GM13976 (cell line): ENCODE measurements at regions not wholly inside any gene's neighbourhood (a gene's known extent, or its start where the extent isn't known, plus 50 kb on each side); places are given as distances from the start of the nearest gene placed in this dataset.
"Not testable (repeated sequence)": the region's sequence is repeated elsewhere in the genome, so short reads cannot be mapped to it uniquely, and the experiment has no call there.

Source experiments
- DNase-seq: peaks from one replicate; pipeline ENCODE4 v3.0.0; 2012; ENCODE audit warnings: low spot score
- in situ Hi-C: fragments of 300-500 bp; cut with MboI; formaldehyde crosslinking; loops from one replicate; pipeline ENCODE4 v1.12.0; 2022; ENCODE audit warnings: low sequenced_read_pairs, mixed read lengths, inconsistent platforms; ENCODE audit not compliant: unreplicated experiment
- TF ChIP-seq, protein P1 (sequence below): IDR thresholded peaks from 2 replicates; pipeline ENCODE4 v1.5.1; 2012; ENCODE audit warnings: borderline replicate concordance, mild to moderate bottlenecking; ENCODE audit not compliant: insufficient read depth; ENCODE audit errors: extremely low read depth, missing control alignments, control extremely low read depth

- TF ChIP-seq, protein P1, sequence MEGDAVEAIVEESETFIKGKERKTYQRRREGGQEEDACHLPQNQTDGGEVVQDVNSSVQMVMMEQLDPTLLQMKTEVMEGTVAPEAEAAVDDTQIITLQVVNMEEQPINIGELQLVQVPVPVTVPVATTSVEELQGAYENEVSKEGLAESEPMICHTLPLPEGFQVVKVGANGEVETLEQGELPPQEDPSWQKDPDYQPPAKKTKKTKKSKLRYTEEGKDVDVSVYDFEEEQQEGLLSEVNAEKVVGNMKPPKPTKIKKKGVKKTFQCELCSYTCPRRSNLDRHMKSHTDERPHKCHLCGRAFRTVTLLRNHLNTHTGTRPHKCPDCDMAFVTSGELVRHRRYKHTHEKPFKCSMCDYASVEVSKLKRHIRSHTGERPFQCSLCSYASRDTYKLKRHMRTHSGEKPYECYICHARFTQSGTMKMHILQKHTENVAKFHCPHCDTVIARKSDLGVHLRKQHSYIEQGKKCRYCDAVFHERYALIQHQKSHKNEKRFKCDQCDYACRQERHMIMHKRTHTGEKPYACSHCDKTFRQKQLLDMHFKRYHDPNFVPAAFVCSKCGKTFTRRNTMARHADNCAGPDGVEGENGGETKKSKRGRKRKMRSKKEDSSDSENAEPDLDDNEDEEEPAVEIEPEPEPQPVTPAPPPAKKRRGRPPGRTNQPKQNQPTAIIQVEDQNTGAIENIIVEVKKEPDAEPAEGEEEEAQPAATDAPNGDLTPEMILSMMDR = peak; percentile 9
- DNase-seq = peak; percentile 30
- in situ Hi-C loops = no loop called here
These were observed 149.8 kb downstream of the XPNPEP1 start for GRCh38 chr10:109773288-109774120.

DNA sequence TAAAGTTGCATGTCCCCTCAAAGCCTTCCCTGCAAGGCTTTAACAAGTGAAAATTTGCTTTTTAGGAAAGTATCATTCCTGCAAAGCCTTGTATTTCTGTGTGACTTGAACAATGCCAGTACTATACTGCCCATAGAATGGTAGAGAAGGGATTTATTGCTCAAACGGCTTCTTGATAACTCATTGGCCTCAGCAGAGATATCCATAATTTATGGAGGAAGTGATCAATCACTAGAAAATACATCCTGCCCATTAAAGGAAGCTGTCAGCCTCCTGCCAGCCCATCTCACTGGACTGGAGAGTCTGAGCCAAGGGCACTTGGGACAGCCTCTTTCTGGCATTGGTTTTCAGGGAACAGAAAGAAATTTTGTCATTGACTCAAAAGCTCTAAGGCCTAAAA is 152.6 kb downstream of the XPNPEP1 start:
- TF ChIP-seq, protein P1 = no peak
- no peak for DNase-seq
- in situ Hi-C loops = no loop called here

DNA sequence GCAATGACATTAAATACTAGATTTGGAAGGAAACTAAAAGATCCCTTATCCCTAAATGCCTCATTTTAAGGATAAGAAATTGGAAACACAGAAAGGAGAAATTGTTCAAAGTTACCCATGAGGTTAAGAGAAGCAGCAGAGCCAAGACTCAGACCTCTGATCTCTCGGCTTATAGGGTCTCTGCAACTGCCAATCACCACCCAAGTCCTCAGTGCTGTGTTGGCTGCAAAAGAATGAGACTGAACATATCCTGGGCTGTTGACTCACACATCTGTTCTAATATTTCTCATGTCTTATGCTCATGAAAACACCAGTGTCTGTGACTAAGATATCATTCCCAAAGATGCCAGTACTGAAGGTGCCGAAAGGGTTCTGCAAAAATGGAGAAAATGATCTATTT is 153.3 kb downstream of the XPNPEP1 start:
- TF ChIP-seq, protein P1 = no peak
- DNase-seq = no peak
- in situ Hi-C loops = no loop called here

DNA sequence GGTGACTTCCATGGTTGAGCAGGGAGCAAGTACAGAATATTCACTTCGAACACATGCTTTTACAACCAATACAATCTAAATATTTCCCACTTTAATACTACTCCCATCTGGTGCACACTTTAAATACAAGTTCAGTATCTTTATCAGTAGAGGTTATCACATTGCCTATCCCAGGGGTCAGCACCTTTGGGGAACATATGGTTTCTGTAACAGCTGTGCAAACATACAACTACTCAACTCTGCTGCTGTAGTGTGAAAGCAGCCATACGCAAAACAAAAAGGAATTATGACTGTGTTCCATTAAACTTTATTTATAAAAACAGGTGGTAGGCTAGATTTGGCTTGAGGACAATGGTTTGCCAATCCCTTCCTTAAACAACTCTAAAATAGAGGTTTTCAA is 157.5 kb downstream of the XPNPEP1 start:
- in situ Hi-C loops = no loop called here
- TF ChIP-seq, protein P1 = no peak
- DNase-seq = no peak

DNA sequence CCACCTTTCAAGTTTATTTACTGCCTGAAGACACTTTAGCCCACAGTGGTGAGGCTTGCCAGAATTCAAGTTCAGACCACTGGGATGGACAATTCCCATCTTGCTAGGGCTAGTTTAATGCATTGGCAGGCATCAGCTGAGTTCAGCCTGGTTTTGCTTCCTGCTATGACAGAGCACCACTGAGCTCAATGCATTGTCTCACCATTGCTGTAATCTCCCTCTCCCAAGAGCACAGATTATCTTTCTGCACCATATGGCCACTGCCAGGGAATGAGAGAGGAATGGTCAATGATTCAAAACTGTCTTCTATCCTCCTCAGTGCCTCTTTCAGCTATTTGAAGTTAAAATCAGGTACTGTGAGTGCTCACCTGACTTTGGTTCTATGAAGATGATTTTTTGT is 160.8 kb downstream of the XPNPEP1 start:
- no peak for DNase-seq
- in situ Hi-C loops = no loop called here
- TF ChIP-seq, protein P1 = no peak

- in situ Hi-C loops, DNase-seq: not testable (repeated sequence)
These were observed 165.6 kb downstream of the XPNPEP1 start for GRCh38 chr10:109757670-109758069.

GRCh38 chr10:109746861-109747260 is 176.4 kb downstream of the XPNPEP1 start:
- DNase-seq = no peak
- in situ Hi-C loops = no loop called here
- TF ChIP-seq, protein P1 = no peak
